ENCODE measurements at regions not wholly inside any gene's neighbourhood (a gene's known extent, or its start where the extent isn't known, plus 50 kb on each side); places are given as distances from the start of the nearest gene placed in this dataset.

DNA sequence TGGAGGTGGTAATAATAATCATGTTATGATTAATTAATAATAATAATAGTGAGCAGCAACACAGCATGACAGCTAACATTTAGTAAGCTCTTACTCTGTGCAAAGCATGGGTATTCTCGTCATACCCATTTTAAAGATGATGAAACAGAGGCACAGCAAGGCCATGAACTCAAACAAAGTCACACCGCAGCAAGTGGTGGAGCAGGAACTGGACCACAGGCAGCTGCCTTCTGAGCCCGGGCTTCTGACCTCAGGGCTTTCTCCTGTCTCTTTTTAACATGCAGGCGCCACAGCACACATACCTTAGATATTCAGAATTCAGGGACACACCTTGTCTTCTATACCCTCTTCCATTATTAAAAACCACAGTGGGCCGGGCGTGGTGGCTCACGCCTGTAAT, 50.7 kb upstream of the SPATA12 start:
- no peaks in the 10 kb centered on the region for H3K27me3 ChIP-seq (ENCODE audit: control insufficient read depth in 2 of 2, insufficient read depth in 2 of 2, low read length in 2 of 2)
- H3K9me3 Mint-ChIP-seq: peaks cover 0 to 11% (median 10%) of the 10 kb centered on the region in 7 donors
- no peak for DNase-seq
- no peak overlapping the region for H2AFZ ChIP-seq (ENCODE audit: insufficient read depth, low read depth, low read length, poor library complexity, severe bottlenecking)
- no peaks in the 10 kb centered on the region for H3K79me2 ChIP-seq (ENCODE audit: insufficient read depth, low read length)
- WGBS (ENCODE audit: insufficient coverage): 94% methylated on average over 2 of the region's 7 CpGs
- no peak overlapping the region for H3K27ac Mint-ChIP-seq
- TF ChIP-seq, protein P1, sequence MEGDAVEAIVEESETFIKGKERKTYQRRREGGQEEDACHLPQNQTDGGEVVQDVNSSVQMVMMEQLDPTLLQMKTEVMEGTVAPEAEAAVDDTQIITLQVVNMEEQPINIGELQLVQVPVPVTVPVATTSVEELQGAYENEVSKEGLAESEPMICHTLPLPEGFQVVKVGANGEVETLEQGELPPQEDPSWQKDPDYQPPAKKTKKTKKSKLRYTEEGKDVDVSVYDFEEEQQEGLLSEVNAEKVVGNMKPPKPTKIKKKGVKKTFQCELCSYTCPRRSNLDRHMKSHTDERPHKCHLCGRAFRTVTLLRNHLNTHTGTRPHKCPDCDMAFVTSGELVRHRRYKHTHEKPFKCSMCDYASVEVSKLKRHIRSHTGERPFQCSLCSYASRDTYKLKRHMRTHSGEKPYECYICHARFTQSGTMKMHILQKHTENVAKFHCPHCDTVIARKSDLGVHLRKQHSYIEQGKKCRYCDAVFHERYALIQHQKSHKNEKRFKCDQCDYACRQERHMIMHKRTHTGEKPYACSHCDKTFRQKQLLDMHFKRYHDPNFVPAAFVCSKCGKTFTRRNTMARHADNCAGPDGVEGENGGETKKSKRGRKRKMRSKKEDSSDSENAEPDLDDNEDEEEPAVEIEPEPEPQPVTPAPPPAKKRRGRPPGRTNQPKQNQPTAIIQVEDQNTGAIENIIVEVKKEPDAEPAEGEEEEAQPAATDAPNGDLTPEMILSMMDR (IDR thresholded peaks at IDR 0.05): no peak
- peaks cover 0 to 4% of the 10 kb centered on the region in 2 donors for H3K9me3 ChIP-seq (replicated peaks in 1 of 2; ENCODE audit: control insufficient read depth in 1 of 2, insufficient read depth in 1 of 2, low read length in 2 of 2)
- H3K4me2 ChIP-seq (replicated peaks; ENCODE audit: extremely low read depth, low read length, poor library complexity, severe bottlenecking): no peak overlapping the region
- peaks cover 0 to 3% of the 10 kb centered on the region in 2 donors for H3K4me1 ChIP-seq (ENCODE audit: control insufficient read depth in 1 of 2, insufficient read depth in 2 of 2, low read length in 2 of 2)
- no peak overlapping the region for H3K9ac ChIP-seq (ENCODE audit: insufficient read depth, low read length, poor library complexity, severe bottlenecking)
- no peaks in the 10 kb centered on the region for H3K36me3 ChIP-seq (replicated peaks in 1 of 2; ENCODE audit: control insufficient read depth in 1 of 2, insufficient read depth in 2 of 2, low read length in 2 of 2)
- H3K27me3 Mint-ChIP-seq (ENCODE audit: low read depth in 3 of 3): no peaks in the 10 kb centered on the region
- H3K4me3 ChIP-seq (replicated peaks in 1 of 3; ENCODE audit: low read depth in 2 of 3, low read length in 3 of 3): no peak overlapping the region
- no peak overlapping the region for H3K27ac ChIP-seq (ENCODE audit: low read depth in 1 of 2, low read length in 2 of 2)
- H4K20me1 ChIP-seq (ENCODE audit: insufficient read depth, low read length): no peaks in the 10 kb centered on the region
- peaks cover 8% of the 10 kb centered on the region for H3K4me1 Mint-ChIP-seq
- H3K4me3 Mint-ChIP-seq: no peak overlapping the region
- no peaks in the 10 kb centered on the region for H3K36me3 Mint-ChIP-seq
- intact Hi-C loops (cut with micrococcal nuclease): no loop called here

DNA sequence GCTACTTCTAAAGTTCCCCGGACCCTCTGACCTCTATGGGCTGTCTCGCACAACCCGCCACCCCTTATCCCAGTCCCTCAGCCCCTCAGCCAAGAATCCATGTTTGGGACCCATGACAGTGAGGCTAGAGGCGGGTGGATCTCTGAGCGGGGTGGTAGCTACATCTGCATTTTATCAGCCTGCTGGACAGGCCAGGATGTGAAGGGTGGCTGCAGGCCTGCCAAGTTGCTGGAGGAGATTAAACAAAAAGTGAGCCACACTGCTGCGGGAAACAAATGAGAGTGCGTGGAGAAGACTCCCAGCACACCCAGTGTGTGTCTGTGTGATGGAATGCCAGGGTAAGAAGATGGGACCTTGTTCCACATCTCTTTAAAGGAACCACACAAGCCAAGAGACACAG, 51.1 kb upstream of the SPATA12 start:
- Mint-ChIP-seq H3K9me3 (peaks cover 0 to 11% (median 10%) of the 10 kb centered on the region in 7 donors), H3K27ac (no peak overlapping the region), H3K4me3 (no peak overlapping the region), H3K27me3 (ENCODE audit: low read depth in 3 of 3) (no peaks in the 10 kb centered on the region), H3K36me3 (no peaks in the 10 kb centered on the region), H3K4me1 (peaks cover 8% of the 10 kb centered on the region)
- WGBS (ENCODE audit: insufficient coverage): 90% methylated on average over 2 of the region's 7 CpGs
- Histone ChIP-seq H3K79me2 (ENCODE audit: insufficient read depth, low read length) (no peaks in the 10 kb centered on the region), H2AFZ (ENCODE audit: insufficient read depth, low read depth, low read length, poor library complexity, severe bottlenecking) (no peak overlapping the region), H3K27me3 (ENCODE audit: control insufficient read depth in 2 of 2, insufficient read depth in 2 of 2, low read length in 2 of 2) (no peaks in the 10 kb centered on the region), H3K4me1 (ENCODE audit: control insufficient read depth in 1 of 2, insufficient read depth in 2 of 2, low read length in 2 of 2) (peaks cover 0 to 3% of the 10 kb centered on the region in 2 donors), H4K20me1 (ENCODE audit: insufficient read depth, low read length) (no peaks in the 10 kb centered on the region), H3K4me3 (replicated peaks in 1 of 3; ENCODE audit: low read depth in 2 of 3, low read length in 3 of 3) (no peak overlapping the region), H3K4me2 (replicated peaks; ENCODE audit: extremely low read depth, low read length, poor library complexity, severe bottlenecking) (no peak overlapping the region), H3K9ac (ENCODE audit: insufficient read depth, low read length, poor library complexity, severe bottlenecking) (no peak overlapping the region), H3K36me3 (replicated peaks in 1 of 2; ENCODE audit: control insufficient read depth in 1 of 2, insufficient read depth in 2 of 2, low read length in 2 of 2) (no peaks in the 10 kb centered on the region), H3K27ac (ENCODE audit: low read depth in 1 of 2, low read length in 2 of 2) (no peak overlapping the region), H3K9me3 (replicated peaks in 1 of 2; ENCODE audit: control insufficient read depth in 1 of 2, insufficient read depth in 1 of 2, low read length in 2 of 2) (peaks cover 0 to 4% of the 10 kb centered on the region in 2 donors)
- intact Hi-C loops (cut with micrococcal nuclease): no loop called here
- no peak for DNase-seq
- TF ChIP-seq, protein P1 (IDR thresholded peaks at IDR 0.05): no peak
